GM13977 (cell line): ENCODE measurements at regions not wholly inside any gene's neighbourhood (a gene's known extent, or its start where the extent isn't known, plus 50 kb on each side); places are given as distances from the start of the nearest gene placed in this dataset.

Source experiments
- DNase-seq: peaks from one replicate; pipeline ENCODE4 v3.0.0; 2012; ENCODE audit warnings: low spot score
- CTCF ChIP-seq: IDR thresholded peaks from 2 replicates; pipeline ENCODE4 v1.5.1; 2012; ENCODE audit warnings: mild to moderate bottlenecking, control low read depth; ENCODE audit not compliant: insufficient read depth; ENCODE audit errors: extremely low read depth, missing control alignments
- in situ Hi-C: fragments of 300-500 bp; cut with MboI; formaldehyde crosslinking; loops from one replicate; pipeline ENCODE4 v1.12.0; 2022; ENCODE audit warnings: low sequenced_read_pairs, low pct_unique_long_range_greater_than_20kb, mixed read lengths, inconsistent platforms; ENCODE audit not compliant: unreplicated experiment

DNA sequence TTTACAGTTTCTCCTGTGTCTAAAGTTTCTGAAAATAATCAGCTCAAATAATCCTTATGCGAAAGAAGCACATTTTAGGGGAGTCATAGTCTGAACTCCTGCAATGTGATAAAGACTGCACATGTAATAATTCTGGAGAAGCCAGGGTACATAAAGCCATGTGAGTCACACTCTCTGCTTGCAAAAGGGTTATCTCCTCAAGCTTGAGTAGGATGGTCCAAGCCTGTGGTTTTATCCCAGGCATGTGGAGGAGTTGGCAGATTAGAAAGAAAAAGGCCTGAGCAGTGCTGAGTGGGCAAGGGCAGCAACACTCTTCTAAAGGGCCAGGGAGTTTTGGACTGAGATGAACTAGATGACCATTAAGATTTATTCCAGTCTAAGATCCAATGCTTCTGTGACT lies 220.4 kb downstream of the RHOU start:
- TF ChIP-seq CTCF, result no peak
- DNase-seq, result no peak
- in situ Hi-C loops, result no loop called here

- TF ChIP-seq CTCF, result no peak
- no peak for DNase-seq
- in situ Hi-C loops, result no loop called here
These were observed 221.6 kb downstream of the RHOU start for GRCh38 chr1:228956864-228957263.

DNA sequence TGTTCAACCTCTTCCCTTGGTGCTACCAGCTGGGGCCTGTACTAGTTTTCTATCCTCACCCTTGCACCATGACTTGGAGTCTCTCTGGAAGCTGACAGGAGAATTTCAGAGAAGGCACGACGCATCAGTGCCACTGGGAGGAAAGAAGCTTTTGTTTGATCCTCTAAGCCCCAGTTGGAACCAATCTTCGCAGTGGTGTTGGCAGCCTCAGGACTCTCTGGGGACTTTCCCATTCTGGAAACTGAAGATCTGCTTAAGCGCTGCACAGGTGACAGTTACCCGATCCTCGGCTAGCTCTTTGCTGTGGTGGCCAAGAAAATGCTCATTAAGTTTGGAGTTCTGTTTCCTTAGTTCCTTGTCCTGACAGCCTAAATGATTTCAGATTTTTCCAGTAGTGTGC lies 222.3 kb downstream of the RHOU start:
- DNase-seq, result no peak
- TF ChIP-seq CTCF, result no peak
- in situ Hi-C loops, result no loop called here

DNA sequence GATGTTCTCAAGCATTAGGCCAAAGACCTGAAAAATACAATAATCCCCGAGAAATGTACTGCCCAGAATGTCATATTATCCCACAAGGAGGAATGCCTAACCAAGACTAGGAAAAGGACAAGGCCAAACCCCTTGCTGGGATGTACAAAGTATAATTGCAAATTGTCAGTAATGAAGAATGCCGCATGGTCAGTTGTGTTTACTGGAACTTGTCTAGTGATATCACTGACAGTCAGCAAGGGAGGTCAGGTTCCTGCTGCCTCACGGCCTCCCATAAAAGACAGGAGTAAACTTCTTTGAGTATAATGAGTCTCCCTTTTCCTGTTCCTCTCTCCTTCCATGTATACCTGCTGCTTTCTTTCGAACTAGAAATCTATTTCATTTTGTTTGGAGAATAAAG lies 222.8 kb downstream of the RHOU start:
- no peak for DNase-seq
- no peak for TF ChIP-seq CTCF
- in situ Hi-C loops, result no loop called here

DNA sequence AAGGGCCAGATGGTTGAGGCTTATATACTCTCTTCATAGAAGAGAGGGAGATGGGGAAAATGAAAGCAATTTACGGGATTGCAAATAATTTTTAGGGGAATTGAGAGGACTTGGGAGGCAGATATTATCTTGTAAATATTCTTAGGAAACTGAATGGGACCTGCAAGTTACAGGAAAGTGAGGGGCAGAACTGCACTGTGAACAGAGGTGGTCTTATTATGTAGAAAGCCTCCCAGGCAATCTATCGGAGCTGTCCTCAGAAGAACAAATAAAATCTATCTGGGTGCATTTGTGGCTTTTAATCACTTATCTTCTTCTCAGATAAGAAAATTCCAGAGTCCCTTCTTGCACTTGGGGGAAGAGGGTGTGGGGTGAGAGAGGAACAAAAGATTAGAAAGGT lies 223.5 kb downstream of the RHOU start:
- DNase-seq, result no peak
- TF ChIP-seq CTCF, result no peak
- in situ Hi-C loops, result no loop called here

GRCh38 chr1:228960705-228961104 lies 225.4 kb downstream of the RHOU start:
- in situ Hi-C loops, result no loop called here
- no peak for DNase-seq
- TF ChIP-seq CTCF, result no peak

DNA sequence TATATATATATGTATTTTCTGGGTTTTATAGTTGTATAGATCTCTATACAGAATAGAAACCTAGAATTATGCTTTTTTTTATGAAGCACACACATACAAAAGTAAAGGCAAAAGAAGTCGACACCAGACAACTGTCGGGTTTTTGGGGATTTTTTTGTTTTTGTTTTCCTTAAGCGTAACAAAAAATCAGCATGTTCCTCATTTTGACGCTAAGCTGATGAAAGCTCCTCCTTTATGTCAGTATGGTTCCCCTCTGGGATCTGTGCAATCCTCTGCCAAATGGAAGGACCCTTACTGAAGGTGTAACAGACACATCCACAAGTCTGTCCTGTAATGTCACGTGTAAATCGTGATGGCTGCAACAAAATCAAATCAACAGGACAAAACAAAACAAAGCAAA lies 226.2 kb downstream of the RHOU start:
- DNase-seq, result no peak
- TF ChIP-seq CTCF, result no peak
- in situ Hi-C loops, result no loop called here
